DMS153 treated with DMSO at 0.1 percent for 48 hours (cell line): ENCODE measurements at regions not wholly inside any gene's neighbourhood (a gene's known extent, or its start where the extent isn't known, plus 50 kb on each side); places are given as distances from the start of the nearest gene placed in this dataset.
"Not testable (repeated sequence)": the region's sequence is repeated elsewhere in the genome, so short reads cannot be mapped to it uniquely, and the experiment has no call there.

Experiments used
- DNase-seq: peaks from one replicate; lab custom pipeline; 2025; ENCODE audit not compliant: unreplicated experiment; lab: John Stamatoyannopoulos, UW

DNA sequence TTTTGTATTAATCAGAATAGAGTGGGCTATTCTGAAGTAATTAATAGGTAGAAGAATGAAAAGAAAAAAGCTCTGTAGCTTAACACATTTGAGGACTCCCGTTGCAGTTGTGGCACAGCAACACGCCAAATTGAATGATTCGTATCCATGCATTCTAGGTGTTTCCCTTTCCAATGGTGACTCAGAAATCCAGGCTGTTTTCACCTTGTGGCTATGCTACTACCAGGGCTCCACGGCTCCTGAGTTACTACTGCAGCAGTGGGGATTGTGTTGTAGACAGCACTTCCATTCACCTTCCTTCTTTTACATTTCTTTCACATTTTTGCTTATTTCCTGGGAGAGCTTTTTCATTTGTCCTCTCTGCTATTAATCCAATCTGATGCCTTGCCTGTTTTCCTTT lies 1616.4 kb downstream of the CDH8 start:
- no peak for DNase-seq

DNA sequence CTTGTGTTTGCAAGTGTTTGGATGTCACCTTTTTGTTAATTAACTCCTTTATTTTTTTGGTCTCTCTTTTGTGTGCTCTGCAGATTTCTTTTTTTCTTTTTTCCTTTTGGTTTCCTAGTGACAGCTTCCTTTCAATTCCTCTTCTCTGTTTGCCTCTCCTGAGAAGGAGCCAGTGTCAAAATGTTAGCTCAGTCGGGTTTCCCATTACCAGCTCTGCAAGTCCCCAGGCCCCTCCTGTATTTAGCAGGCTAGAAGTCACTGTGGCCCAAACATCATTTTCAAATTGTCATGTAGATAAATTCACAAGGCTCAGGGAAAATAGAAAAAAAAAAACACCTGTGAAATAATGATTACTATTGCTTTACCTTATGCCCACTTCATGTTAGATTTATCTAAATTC lies 1621.6 kb downstream of the CDH8 start:
- DNase-seq, result no peak

DNA sequence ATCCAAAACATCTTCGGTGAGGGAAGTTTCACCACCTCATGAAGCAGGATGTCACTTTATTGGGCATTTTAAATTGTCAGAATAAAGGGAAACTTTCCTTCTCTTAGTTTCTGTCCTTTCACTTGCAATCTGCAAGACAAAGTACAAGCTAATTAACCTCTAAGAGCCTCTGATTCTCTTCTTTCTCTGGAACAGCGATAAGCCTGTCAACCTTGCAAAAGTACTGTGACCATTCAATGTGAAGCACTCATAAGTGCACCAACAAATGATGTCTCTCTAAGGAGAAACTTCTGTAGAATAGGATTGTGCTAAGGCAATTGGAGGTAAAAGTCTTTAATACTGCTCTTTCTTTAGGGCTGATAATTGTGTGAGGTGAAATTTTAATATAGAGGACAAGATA lies 1622.3 kb downstream of the CDH8 start:
- DNase-seq, result no peak

DNA sequence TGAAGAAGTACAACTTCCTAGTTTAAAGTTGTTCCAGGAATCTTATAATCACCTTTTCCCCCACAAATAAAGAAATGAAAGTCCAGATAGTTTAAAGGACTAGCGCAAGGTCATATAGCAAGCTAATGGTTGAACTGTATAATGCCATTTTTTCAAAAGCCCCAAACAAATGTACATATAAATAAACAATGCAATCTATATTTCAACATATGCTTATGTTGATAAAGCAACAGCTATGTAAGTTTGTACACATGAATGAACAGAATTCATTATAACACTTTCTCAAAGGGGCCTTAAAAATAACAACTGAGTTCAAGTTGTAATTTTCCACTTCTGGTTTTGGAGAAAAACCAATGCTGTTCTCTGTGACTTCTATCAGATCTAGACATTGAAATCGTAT lies 1628.6 kb downstream of the CDH8 start:
- no peak for DNase-seq

DNA sequence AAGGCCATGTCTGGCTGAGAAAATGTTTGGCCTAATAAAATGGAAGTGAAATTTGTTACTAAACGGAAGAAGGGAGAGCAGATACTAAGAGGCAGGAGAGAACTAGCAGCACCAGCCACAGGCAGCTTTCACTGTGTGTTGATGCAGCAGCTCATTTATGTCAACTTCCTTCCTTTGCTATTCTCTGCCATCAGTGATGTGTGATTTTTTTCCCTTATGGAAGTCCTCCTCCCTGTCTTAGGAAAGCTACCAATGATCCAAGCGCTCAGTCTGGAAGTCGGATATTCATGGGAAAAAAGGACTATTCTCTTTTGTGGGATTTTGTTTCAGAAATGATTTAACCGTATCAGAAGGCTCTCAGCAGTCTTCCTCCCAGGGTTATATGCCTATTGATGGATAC lies 1629.2 kb downstream of the CDH8 start:
- DNase-seq, result no peak

DNA sequence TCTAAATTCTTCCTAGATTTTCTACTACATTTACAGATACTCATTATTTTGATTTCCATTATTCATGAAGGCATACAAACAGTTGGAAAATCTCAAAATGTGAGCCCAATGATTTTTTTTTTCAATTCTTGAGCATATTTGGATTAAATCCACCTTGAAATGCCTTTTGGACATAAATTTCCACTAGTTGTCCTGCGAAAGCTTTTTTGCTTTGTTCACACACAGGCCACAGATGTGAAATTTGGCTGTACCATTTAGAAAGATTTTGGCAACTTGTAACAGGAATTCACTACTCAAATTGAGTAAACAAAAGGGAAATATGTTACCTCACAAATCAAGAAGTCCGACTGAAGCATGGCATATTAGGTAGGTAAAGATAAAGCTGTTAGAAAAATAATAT lies 1631.0 kb downstream of the CDH8 start:
- DNase-seq, result no peak

DNA sequence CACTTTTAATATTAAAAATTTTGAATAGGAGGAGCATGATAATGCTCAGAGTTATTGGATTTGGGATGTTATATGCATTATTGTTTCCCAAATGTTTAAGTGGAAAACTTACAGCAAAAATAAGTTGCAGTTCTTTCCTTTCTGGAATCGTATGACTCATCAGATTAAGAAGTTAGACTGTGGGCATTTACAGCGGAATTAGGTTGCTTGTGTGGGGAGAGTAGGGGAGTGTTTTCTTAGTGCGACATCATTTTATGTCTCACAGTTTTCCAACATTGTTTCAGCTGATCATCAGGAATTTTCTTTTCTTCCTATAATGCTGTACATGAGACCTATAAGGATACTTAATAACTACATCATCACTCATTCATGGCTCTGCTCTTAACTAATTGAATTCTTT lies 1631.8 kb downstream of the CDH8 start:
- no peak for DNase-seq

DNA sequence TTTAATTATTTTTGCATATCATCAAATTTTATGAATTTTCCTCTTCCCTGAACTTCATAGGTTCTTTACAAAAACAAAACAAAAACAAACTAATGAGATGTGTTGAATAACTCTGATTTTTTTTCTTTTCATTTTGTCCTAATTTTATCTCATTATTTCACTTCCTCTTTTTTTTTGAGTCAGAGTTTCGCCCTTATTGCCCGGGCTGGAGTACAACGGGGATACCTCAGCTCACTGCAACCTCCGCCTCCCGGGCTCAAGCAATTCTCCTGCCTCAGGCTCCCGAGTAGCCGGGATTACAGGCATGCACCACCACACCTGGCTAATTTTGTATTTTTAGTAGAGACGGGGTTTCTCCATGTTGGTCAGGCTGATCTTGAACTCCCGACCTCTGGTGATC lies 1633.3 kb downstream of the CDH8 start:
- not testable (repeated sequence) for DNase-seq

DNA sequence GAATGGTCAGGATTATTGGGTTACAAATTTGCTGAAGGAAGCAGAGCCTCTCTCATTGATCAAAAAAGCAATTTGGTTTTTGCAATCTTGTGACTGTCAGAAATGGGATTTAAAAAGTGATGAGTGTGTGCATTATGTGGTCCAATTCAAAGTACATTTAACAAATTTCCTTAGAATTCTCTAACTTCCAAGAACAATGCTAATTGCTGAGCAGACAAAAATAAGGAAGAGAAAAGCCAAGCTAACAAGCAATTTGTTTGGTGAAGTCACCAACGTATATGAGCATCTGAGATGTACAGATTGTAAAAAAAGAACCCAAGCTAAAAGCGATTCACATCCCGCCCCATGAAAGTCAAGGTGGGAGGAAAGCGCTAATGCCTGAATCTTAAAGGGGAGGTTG lies 1643.9 kb downstream of the CDH8 start:
- DNase-seq, result no peak

DNA sequence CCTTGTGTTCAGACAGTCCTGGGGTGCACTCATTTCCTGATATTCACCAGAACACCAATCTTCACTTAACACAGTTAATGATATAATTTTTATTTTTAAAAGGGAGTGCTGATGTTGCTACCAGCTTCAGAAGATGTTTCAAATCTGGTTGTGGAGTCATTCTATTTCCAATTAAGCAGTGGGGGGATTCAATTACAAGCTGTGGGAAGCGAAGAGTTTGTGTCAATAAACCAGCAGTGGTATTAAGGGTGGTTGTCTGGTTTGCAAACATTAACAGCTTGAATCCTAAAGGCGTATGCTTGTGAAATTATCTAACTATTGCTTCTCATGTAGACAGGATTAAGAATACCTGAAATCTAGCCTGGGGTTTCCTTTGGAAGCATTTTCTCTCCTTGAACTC lies 1637.5 kb upstream of the GOT2 start:
- no peak for DNase-seq

DNA sequence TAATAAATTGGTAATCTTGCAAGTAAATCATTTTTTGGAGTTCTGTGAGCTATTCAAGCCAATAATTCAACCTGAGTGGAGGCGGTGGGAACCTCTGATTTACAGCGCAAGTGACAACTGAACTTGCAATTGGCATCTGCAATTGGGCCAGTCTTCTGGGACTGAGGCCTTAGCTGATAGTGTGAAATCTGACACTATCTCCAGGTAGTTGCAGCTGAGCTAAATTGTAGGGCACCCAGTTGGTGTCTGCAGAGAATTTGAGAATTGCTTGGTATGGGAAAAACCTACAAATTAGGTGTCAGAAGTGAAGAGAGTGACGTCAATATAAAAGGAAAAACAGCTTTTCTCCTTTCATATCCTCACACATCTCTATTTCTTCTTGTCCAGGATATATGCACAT lies 1633.6 kb upstream of the GOT2 start:
- no peak for DNase-seq

DNA sequence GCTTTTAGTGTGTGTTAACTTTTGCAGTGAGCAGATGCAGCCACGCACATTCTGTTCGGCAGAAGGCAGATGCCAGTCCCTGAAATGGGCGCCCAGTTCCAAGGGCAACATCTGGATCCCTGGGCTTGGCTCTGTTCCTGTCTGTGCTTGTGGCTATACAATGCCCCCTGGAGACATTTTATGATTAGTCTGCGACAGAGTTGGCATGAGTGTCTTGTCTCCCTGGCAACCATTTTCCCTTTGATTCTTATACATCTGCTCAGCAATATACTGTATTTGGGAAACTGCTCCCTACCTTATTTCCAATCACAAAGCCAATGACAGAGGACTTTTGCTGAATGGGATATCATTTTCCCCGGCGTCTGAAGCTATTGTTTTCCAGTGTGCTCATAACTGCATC lies 1629.5 kb upstream of the GOT2 start:
- no peak for DNase-seq

DNA sequence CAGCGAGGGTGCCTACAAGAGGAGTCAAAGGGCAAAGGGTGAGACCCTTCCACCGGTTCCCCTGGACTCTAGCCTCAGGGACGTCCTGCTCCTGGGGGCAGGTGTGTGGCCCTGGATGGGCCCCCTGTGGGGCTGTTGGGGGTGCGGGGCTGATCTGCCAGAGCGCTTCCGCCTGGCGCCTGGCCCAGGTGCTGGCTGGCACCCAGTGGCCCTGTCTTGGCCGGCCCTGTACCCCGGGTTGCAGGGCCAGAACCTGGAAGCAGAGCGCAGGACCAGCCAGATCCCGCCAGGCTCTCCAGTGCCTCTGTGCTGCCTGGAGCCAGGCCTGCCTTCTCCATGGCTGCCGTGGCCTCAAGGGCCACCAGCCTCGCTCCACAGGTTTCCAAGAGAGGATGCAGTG lies 1625.8 kb upstream of the GOT2 start:
- not testable (repeated sequence) for DNase-seq

DNA sequence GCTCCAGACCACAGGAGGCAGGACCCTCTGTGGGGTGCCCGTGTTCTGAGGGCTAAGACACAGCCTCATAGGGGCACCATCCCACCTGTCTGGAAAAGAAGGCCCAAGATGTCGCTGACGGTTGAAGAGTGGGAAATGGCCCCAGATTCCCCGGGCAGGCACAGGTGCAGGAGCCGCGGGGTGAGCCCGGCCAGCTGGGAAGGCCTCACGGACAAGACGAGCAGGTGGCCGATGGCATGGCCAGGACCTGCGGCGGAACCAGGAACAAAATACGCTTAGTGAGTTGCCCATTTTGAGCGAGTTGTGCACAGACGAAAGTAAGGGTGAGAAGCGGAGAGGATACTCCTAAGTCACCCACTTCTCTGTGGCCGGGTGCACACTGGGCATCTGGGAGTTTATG lies 1625.3 kb upstream of the GOT2 start:
- not testable (repeated sequence) for DNase-seq

DNA sequence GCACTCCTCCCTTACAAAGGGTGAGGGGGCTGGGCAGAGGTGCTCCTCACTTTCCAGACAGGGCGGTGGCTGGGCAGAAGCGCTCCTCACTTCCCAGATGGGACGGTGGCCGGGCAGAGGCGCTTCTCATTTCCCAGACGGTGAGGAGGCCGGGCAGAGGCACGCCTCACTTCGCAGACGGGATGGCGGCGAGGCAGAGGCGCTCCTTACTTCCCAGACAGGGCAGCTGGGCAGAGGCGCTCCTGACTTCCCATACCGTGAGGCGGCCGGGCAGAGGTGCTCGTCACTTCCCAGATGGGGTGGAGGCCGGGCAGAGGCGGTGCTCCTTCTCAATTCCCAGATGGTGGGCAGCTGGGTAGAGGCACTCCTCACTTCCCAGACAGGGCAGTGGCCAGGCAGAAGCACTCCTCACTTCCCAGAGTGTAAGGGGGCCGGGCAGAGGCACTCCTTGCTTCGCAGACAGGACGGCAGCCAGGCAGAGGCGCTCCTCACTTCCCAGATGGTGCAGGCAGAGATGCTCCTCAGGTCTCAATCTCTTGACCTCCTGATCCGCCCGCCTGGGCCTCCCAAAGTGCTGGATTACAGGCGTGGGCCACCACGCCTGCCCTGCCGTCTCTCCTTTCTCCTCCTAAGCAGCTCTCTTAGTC lies 1623.9 kb upstream of the GOT2 start:
- DNase-seq, result not testable (repeated sequence)

DNA sequence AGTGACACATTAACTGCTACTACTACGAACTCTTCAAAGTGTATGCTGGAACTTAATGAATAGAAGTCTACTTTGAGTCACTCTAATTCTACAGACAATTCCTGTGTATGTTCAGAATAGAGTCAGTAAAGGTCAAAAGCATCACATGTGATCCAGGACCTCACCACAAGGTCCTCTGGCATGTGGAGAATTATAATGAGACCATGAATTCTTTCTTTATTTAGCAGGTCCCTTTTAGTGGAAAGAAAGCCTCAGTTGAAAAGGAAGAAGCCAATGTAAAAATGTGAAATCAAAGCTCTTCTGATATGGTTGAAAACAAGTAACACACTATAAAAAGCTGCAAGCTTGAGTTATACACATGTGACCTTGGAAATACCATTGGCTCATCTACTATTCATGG lies 1612.1 kb upstream of the GOT2 start:
- DNase-seq, result no peak

DNA sequence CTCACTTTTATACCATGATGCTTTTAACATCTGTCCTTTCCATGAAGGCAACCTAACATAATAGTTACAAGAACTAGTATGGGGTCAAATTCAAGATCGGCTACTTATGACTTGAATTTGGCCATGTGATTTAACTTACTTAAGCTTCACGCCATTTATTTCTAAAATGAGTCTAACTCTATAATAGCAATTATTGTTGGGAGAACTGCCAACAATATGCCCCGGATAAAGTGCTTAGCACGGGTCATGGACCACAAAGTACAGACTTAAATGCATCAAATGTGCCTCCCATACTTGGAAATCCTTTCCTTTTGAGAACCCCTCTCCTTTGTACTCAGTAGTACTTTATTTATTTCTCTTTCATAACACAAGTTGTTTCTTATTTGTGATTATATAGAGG lies 1603.6 kb upstream of the GOT2 start:
- no peak for DNase-seq

DNA sequence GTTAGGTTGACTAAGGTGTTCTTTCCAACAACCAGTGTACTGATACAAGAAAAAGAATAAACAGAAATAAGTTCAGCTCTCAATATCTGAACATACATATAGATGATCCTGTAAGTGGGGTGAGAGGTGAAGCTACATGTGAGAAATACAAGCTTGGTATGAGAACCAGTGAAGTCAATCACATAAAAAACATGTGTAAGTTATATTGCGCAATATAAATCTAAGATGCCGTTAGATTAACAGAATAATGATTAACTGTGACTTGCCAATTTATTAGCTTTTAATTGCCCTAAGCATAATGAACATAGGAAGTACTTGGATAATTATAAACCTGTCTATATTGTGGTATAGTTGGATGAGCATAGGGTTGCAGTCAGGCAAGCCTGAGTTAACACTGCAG lies 1597.1 kb upstream of the GOT2 start:
- no peak for DNase-seq

DNA sequence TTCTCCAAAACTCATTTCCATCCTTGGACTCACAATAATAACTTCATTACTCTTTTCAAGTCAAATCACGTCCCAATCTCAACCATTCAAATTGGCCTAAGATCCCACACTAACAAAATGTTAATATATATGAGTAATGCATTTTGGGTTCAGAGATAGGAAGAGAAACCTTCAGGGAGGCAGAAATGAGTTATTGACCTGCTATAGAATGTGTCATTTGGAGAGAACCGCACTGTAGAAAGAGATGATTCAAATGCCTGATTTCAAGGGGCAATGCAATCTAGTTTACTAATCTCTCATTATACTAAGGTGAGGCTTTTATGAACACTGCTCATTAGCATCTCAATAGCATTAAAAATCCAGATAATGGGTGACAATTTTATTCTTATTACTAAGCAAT lies 1595.0 kb upstream of the GOT2 start:
- DNase-seq, result no peak

DNA sequence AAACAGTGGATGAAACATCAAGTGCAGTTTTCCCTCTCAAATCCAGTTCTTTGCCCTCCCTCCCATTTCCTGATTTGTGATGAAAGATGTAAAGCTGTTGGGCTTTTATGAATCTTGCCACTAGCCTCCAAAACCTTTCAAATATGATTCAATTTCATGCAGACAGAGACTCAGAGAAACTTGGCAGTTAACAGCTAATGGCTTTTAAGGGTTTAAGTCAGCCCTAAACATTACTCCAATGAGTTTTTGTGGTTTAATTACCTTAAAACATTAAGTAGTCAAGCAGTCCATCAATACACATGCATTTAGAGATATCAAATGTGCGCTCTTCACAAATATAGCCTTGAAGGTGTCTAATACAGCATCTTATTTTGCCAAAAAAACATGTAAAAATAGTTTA lies 1594.0 kb upstream of the GOT2 start:
- DNase-seq, result no peak

DNA sequence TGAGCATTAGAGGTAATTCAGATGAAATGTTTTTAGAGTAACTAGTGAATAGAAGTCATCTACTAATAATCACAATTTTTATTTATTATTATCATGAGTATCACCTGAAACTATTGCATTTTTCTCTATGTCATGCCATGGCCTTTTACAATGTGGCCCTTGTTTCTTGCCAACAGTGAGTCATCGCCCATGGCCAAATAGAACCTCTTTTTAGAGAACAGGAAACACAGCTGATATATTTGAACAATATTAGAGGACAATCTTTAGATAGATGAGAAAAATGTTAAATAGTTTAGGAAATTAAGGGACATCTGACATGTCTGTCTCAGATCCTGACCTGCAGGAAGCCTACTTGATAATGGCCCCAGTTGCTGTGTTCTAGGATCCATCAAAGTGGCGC lies 1584.4 kb upstream of the GOT2 start:
- no peak for DNase-seq

DNA sequence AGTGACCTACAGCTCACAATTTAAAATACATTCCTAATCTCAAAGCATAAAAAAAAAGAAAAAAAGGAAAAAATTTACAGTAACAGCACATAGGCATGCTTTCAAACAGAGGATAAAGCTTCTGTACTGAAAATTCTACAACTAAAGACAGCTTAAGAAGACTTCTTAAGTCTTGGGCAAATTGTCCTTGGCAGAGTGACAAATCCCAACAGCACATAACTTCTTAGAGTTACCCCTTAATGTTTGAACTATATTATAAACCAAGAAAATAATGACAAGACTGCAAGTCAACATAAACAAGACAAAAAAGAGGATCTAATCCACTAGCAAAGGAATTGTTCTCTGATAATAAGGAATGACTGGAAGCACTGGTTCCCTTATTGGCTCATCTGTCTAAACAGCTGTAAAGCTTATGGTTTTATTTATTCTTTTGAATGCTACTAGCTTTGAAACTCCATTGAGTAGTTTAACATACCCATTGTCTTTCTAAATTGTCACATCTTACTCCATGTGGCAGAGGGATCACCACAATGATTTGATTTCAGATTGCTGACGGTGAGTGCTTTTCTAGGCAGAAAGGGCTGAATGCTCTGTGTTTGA lies 1576.8 kb upstream of the GOT2 start:
- DNase-seq, result no peak

DNA sequence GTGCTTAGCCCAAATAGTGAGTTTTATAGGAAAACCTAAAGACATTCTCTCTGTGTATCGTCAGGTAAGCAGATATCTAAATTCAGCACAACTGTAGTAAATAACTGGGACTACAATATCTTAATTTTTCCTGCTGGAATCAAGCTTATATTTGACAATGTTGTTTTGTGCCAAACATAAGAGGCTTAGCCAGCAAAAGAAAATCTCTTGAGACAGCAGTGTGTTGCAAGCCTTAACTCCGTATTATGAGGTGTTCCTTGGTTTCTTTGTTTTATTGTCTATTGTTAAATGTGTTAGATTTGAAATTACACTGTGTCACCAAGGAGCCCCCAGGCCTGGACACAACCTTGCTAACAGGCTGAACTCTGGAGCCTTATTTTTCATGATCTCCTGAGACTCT lies 1570.6 kb upstream of the GOT2 start:
- no peak for DNase-seq
